GM19467 (cell line): ENCODE measurements at regions not wholly inside any gene's neighbourhood (a gene's known extent, or its start where the extent isn't known, plus 50 kb on each side); places are given as distances from the start of the nearest gene placed in this dataset.
"Not testable (repeated sequence)": the region's sequence is repeated elsewhere in the genome, so short reads cannot be mapped to it uniquely, and the experiment has no call there.

Source experiments
- ATAC-seq: cut with Tn5 transposase; IDR thresholded peaks from one replicate; pipeline ENCODE4 v1.9.1; 2021; ENCODE audit warnings: mild to moderate bottlenecking, moderate library complexity; ENCODE audit not compliant: unreplicated experiment

GRCh38 chr1:149695066-149695465 lies 87.4 kb upstream of the FCGR1A start:
- not testable (repeated sequence) for ATAC-seq

- ATAC-seq = not testable (repeated sequence)
These were observed 82.3 kb upstream of the FCGR1A start for GRCh38 chr1:149700220-149700619.

DNA sequence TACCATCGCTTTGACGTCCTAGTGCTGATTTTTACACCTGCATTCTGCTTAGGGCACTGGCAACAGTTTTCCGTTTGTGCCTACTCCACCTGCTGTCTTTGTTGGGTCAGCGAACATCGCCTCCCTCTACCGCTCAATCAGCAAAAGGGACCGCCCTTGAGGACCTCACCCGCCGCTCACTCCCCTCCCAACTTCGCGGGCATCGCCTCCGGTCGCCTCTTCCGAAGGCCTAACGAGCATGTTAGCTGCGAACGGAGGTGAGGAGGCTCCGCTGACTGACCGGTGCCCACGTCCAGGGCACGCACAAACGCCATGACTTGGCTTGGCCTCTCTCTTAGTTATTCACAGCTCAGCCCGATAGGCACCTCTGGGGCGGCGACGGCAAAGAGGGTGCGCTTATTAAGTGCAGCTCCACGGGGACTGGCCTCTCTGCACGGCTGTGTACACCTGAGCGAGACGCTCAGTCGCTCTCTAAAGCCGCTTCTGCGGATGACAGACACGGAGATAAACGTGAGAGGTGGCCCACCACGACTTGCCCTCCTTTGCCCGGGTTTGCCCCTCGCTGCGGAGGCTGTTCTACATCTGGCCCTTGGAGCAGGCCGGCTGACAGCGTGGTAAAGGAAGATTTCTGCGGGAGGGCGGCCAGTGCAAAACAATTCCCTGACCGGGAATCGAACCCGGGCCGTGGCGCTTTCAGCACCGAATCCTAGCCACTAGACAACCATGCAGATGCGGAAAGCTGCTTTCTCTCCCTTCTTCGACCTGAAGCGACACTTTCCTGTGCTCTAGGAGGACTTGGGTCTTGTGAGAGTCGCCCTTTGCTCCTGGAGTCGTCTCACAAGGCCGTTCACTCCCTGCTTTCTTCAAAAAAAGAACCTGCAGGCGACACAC lies 81.6 kb upstream of the FCGR1A start:
- ATAC-seq = not testable (repeated sequence)

GRCh38 chr1:149708192-149708853 lies 74.2 kb upstream of the FCGR1A start:
- peak; percentile 85 for ATAC-seq

DNA sequence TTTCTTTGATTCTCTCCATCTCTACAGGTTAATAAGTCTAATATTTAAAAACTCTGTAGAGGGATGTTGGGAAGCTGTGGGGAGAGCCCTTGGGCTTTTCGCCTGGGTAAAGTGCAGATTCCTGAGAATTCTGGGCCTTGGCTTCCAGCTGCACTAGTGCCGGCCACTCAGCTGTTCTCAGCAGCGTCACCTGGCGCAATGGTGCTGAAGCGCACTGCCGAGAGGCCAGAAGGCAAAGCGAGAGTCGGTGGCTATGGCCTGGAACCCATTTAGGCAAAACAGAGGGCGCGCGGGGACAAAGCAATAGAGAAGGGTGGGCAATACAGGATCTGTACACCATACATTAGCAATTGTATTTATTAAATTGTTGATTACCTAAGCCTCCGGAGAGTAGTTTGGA lies 70.8 kb upstream of the FCGR1A start:
- ATAC-seq = not testable (repeated sequence)

DNA sequence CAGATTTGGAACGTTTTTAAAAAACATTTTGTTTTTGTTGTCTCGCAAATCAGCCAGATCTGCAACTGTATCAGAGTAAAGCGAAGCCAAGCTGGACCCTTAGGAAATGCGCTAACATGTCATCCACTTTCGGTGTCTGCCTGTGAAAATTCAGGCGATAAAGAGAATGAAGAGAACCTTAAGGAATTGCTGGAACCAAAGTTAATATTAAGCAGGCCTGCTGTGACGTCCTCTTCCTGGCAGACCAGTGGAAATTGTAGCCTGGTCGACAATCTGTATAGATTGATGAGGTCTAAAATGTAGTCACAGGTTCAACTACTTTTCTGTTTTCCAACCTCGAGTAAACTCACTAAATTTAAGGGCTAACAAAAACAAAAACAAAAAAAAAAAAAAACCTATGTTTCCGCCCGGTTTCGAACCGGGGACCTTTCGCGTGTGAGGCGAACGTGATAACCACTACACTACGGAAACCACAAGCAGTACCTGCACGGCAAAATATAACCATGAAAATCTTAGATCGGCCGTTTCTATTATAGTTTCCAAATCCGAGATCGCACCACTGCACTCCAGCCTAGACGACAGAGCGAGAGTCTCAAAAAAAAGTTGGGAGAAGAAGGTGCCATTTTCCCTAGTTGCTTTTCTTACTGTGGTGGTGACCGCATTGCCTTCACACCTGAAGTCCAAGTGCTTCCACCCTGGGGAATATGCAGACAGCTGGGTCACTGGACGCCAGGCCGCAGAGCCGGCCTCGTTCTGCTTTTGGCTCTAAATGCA lies 70.2 kb upstream of the FCGR1A start:
- not testable (repeated sequence) for ATAC-seq

DNA sequence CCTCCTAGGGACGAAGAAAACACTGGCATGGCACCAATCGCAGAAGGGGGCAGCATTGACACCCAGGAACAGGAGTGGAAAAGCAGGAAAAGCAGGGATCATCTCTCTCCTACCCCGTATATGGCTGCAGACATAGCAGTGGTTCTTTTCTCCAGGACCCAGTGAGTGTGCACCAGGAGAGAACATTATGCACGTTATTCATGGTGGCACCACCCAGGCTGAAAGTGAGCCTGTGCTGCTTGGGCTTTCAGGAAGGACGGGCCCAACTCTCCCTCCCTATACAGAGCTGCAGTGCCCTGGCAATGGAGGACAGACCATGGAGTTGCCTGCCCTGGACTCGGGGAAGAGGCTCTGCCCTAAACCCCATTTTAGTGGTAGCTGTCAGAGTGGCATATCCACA lies 69.0 kb upstream of the FCGR1A start:
- ATAC-seq = not testable (repeated sequence)

- ATAC-seq = not testable (repeated sequence)
These were observed 68.5 kb upstream of the FCGR1A start for GRCh38 chr1:149713952-149714351.

DNA sequence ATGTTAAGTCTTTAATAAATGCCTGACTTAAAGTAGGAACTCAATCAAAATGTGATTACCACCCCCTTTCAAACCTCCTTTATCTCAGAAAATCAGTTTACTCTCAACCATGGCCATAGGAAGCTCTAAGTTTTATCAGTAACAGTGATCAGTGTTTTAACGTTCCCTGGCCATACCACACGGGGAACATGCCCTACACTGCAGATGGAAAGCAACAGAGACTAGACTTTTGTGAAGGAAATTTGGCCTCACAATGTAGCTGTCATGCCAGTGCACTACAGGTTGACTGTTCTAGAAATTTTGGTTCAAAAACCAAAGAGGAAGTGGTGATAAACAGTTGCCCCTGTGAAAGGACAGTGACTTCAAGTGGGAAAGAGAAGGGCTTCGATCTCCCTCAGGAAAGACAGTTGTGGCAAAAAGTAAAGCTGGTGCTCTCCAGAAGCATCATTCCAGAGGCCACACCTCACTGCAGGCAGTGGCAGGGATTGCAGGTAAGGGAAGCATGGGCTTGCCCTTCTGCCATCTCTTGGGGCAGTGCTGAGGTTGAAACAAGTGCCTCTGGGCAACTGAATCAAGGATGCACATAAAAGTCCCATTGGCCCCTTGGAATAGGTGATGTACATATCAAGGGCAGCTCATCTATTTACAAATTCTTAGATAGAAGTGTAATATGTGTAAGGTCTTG lies 57.7 kb upstream of the FCGR1A start:
- not testable (repeated sequence) for ATAC-seq

- not testable (repeated sequence) for ATAC-seq
These were observed 55.8 kb upstream of the FCGR1A start for GRCh38 chr1:149726688-149727087.

DNA sequence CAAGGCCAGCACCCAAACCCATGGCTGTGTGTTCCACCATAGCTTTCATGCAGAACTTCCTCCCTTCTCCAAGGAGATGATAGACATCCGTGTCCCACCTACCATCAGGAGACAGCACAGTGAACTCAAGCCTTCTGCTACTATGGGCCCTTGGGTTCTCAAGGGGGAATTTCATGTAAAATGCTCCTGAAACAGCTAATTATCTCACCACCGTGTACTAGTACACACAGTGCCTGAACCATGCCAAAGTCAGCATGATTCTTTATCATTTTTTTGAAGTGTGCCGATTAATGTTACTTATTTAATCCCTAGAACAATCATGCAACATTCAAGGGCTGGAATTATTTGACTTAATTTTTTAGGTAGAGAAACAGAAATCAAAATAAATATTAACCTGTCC lies 53.9 kb upstream of the FCGR1A start:
- not testable (repeated sequence) for ATAC-seq
